IMR-90 (cell line): ENCODE measurements at regions not wholly inside any gene's neighbourhood (a gene's known extent, or its start where the extent isn't known, plus 50 kb on each side); places are given as distances from the start of the nearest gene placed in this dataset.

ENCODE experiments used
- ATAC-seq: fragments of 200-7000 bp; cut with Tn5 transposase; 2 replicates; pipeline ENCODE4 v1.9.1; 2020; ENCODE audit warnings: low read depth, mild to moderate bottlenecking, moderate library complexity
- BruUV-seq: library from RNA; stranded (reverse); fragments of 400-500 nt; replicated peaks from 2 replicates; lab custom pipeline; 2021; lab: Mats Ljungman, UMichigan
- CTCF ChIA-PET: fragments of 300-600 bp; formaldehyde crosslinking; extraction: SDS; loops from one replicate; lab custom pipeline; 2021; ENCODE audit warnings: antibody characterized with exemption; lab: Yijun Ruan, JAX
- POLR2A ChIA-PET: fragments of 300-600 bp; sonication (Branson Sonifier 250); formaldehyde crosslinking; loops from one replicate; lab custom pipeline; 2022; ENCODE audit warnings: antibody characterized with exemption; ENCODE audit not compliant: unreplicated experiment; lab: Charles Lee
- DNase-seq: peaks from one replicate; pipeline ENCODE4 v3.0.0; 2013
- H2AFZ ChIP-seq: replicated peaks from 2 replicates; pipeline ENCODE3; 2013; ENCODE audit warnings: low read length, mild to moderate bottlenecking; ENCODE audit not compliant: poor library complexity
- H2AK5ac ChIP-seq: 2 replicates; pipeline ENCODE4 v1.6.1; 2013; ENCODE audit warnings: low read depth, low read length, inconsistent platforms
- H2AK9ac ChIP-seq: replicated peaks from 2 replicates; pipeline ENCODE3; 2013; ENCODE audit warnings: mild to moderate bottlenecking, low read depth, low read length, moderate library complexity; ENCODE audit not compliant: poor library complexity
- H2BK120ac ChIP-seq: 2 replicates; pipeline ENCODE4 v1.6.1; 2013; ENCODE audit warnings: low read depth, low read length, inconsistent platforms
- H2BK15ac ChIP-seq: 3 replicates; pipeline ENCODE4 v1.6.1; 2013; ENCODE audit warnings: low read depth, low read length, inconsistent platforms
- H2BK20ac ChIP-seq: 2 replicates; pipeline ENCODE4 v1.6.1; 2013; ENCODE audit warnings: low read depth, mild to moderate bottlenecking, inconsistent platforms, low read length, moderate library complexity
- H2BK5ac ChIP-seq: 2 replicates; pipeline ENCODE4 v1.6.1; 2013; ENCODE audit warnings: mild to moderate bottlenecking, low read depth, low read length, inconsistent platforms; ENCODE audit not compliant: poor library complexity, severe bottlenecking
- H3K14ac ChIP-seq: replicated peaks from 2 replicates; pipeline ENCODE4 v1.6.1; 2013; ENCODE audit warnings: low read depth, low read length, inconsistent platforms
- H3K18ac ChIP-seq: 2 replicates; pipeline ENCODE4 v1.6.1; 2013; ENCODE audit warnings: low read depth, low read length, control low read depth
- H3K23ac ChIP-seq: 2 replicates; pipeline ENCODE4 v1.6.1; 2013; ENCODE audit warnings: low read depth, low read length, inconsistent platforms
- H3K27ac ChIP-seq: 2 replicates; pipeline ENCODE4 v1.5.1; 2013; ENCODE audit warnings: mild to moderate bottlenecking, control low read depth, low read length; ENCODE audit not compliant: insufficient read depth
- H3K27me3 ChIP-seq: 2 replicates; pipeline ENCODE4 v1.6.1; 2013; ENCODE audit warnings: low read length; ENCODE audit not compliant: control insufficient read depth, insufficient read depth
- H3K36me3 ChIP-seq: 2 replicates; pipeline ENCODE4 v1.6.1; 2013; ENCODE audit warnings: low read length, mixed read lengths; ENCODE audit not compliant: control insufficient read depth, insufficient read depth
- H3K4ac ChIP-seq: 2 replicates; pipeline ENCODE4 v1.6.1; 2013; ENCODE audit warnings: low read depth, low read length, inconsistent platforms
- H3K4me1 ChIP-seq: 2 replicates; pipeline ENCODE4 v1.6.1; 2013; ENCODE audit warnings: low read length, mixed read lengths; ENCODE audit not compliant: control insufficient read depth, insufficient read depth
- H3K4me2 ChIP-seq: 2 replicates; pipeline ENCODE4 v1.6.1; 2013; ENCODE audit warnings: low read depth, mild to moderate bottlenecking, control low read depth, low read length, moderate library complexity
- H3K4me3 ChIP-seq: 2 replicates; pipeline ENCODE4 v1.5.1; 2013; ENCODE audit warnings: low read depth, mild to moderate bottlenecking, control low read depth, low read length, moderate library complexity; ENCODE audit not compliant: insufficient read depth
- H3K56ac ChIP-seq: 2 replicates; pipeline ENCODE4 v1.6.1; 2013; ENCODE audit warnings: low read length, inconsistent platforms; ENCODE audit not compliant: insufficient read depth; ENCODE audit errors: extremely low read depth
- H3K79me1 ChIP-seq, 2 experiments: 2 replicates each; pipeline ENCODE4 v1.6.1; 2013; ENCODE audit warnings: low read length in 2 of 2, inconsistent platforms in 1 of 2, low read depth in 1 of 2
- H3K9ac ChIP-seq: 2 replicates; pipeline ENCODE4 v1.6.1; 2013; ENCODE audit warnings: low read depth, low read length, control low read depth
- H3K9me1 ChIP-seq: 2 replicates; pipeline ENCODE4 v1.6.1; 2013; ENCODE audit warnings: low read length, inconsistent platforms; ENCODE audit not compliant: insufficient read depth
- H3K9me3 ChIP-seq: 2 replicates; pipeline ENCODE4 v1.6.1; 2013; ENCODE audit warnings: low read length; ENCODE audit not compliant: control insufficient read depth, insufficient read depth
- H4K20me1 ChIP-seq: 2 replicates; pipeline ENCODE4 v1.6.1; 2013; ENCODE audit warnings: low read length, inconsistent platforms; ENCODE audit not compliant: insufficient read depth
- H4K5ac ChIP-seq: 2 replicates; pipeline ENCODE4 v1.6.1; 2013; ENCODE audit warnings: mild to moderate bottlenecking, low read depth, low read length, control low read depth
- H4K8ac ChIP-seq, 2 experiments: 2 replicates each; pipeline ENCODE4 v1.6.1; 2013; ENCODE audit warnings: low read depth in 2 of 2, low read length in 2 of 2, control low read depth in 1 of 2, inconsistent platforms in 1 of 2
- H4K91ac ChIP-seq: 2 replicates; pipeline ENCODE4 v1.6.1; 2013; ENCODE audit warnings: low read depth, low read length, inconsistent platforms; ENCODE audit not compliant: insufficient read depth
- CHD1 ChIP-seq: IDR thresholded peaks from 2 replicates; pipeline ENCODE4 v1.6.1; 2012; ENCODE audit warnings: low read depth, low read length, improper control_type of control experiment
- FOS ChIP-seq: fragments of 150-350 bp; IDR thresholded peaks from 2 replicates; pipeline ENCODE4 v1.6.1; 2016; ENCODE audit warnings: low read depth, low read length
- MAFK ChIP-seq: IDR thresholded peaks from 2 replicates; pipeline ENCODE4 v1.6.1; 2012; ENCODE audit warnings: low read depth, low read length, improper control_type of control experiment
- MAZ ChIP-seq: IDR thresholded peaks from 2 replicates; pipeline ENCODE4 v1.6.1; 2012; ENCODE audit warnings: low read depth, mild to moderate bottlenecking, low read length, improper control_type of control experiment, moderate library complexity, borderline replicate concordance
- MXI1 ChIP-seq: IDR thresholded peaks from 2 replicates; pipeline ENCODE4 v1.6.1; 2012; ENCODE audit warnings: low read depth, mild to moderate bottlenecking, low read length, moderate library complexity, borderline replicate concordance
- POLR2A ChIP-seq: IDR thresholded peaks from 2 replicates; pipeline ENCODE4 v1.6.1; 2012; ENCODE audit warnings: mild to moderate bottlenecking, low read depth, low read length
- RAD21 ChIP-seq: IDR thresholded peaks from 2 replicates; pipeline ENCODE4 v1.6.1; 2012; ENCODE audit warnings: low read length, improper control_type of control experiment
- RCOR1 ChIP-seq: IDR thresholded peaks from 2 replicates; pipeline ENCODE4 v1.6.1; 2012; ENCODE audit warnings: mild to moderate bottlenecking, low read length, improper control_type of control experiment; ENCODE audit not compliant: insufficient replicate concordance
- WGBS, 2 experiments: methylation state at CpG; one replicate each; pipeline versions ENCODE4 v1.1.5 to v1.1.7; 2013; ENCODE audit warnings: missing lambda C conversion rate in 2 of 2; ENCODE audit not compliant: insufficient read length in 1 of 2; ENCODE audit errors: extremely low coverage in 2 of 2; 5-methylcytosine and 5-hydroxymethylcytosine counted together
- dilution Hi-C: fragments of 300-500 bp; cut with HindIII; formaldehyde crosslinking; loops from one replicate; pipeline ENCODE4 v1.14.3; 2018; ENCODE audit warnings: low sequenced_read_pairs; ENCODE audit not compliant: unreplicated experiment
- in situ Hi-C: fragments of 300-500 bp; cut with MboI; formaldehyde crosslinking; loops from 3 replicates; pipeline ENCODE4 v1.14.3; 2019; ENCODE audit warnings: low sequenced_read_pairs, inconsistent platforms, mixed read lengths
- intact Hi-C: fragments of 100-400 bp; cut with micrococcal nuclease; formaldehyde crosslinking; loops from 2 replicates; pipeline ENCODE4 v1.10.0; 2022
- TF ChIP-seq, protein P1 (sequence below): fragments of 150-350 bp; IDR thresholded peaks from 2 replicates; pipeline ENCODE4 v1.6.1; 2016; ENCODE audit warnings: low read depth, mild to moderate bottlenecking, low read length, moderate library complexity, borderline replicate concordance

DNA sequence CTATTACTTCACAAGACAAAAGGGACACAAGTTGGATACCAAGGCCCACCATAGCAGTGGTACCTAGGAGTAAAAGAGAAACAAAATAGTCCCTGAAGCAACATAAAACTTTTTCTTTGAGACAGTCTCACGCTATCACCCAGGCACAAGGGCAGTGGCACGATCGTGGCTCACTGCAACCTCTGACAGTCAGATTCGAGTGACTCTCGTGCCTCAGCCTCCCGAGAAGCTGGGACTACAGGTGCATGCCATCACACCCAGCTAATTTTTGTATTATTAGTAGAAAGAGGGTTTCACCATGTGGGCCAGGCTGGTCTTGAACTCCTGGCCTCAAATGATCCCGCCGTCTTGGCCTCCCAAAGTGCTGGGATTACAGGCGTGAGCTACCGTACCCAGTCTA, 59.0 kb upstream of the KCNMA1 start:
- H2AFZ ChIP-seq, result no peak overlapping the region
- no peak overlapping the region for H2BK20ac ChIP-seq
- intact Hi-C loops (no loop called here), dilution Hi-C loops (no loop called here), in situ Hi-C loops (no loop called here)
- ATAC-seq, result no peak
- H3K23ac ChIP-seq, result no peak overlapping the region
- H3K9me1 ChIP-seq, result peaks cover 4% of the 10 kb centered on the region; the same call in 1 of the 2 replicates
- no peak overlapping the region for H3K27ac ChIP-seq
- no peak overlapping the region for H3K14ac ChIP-seq
- no peak overlapping the region for H2AK5ac ChIP-seq
- H3K27me3 ChIP-seq, result peaks cover 13% of the 10 kb centered on the region
- H3K9ac ChIP-seq, result no peak overlapping the region
- H3K56ac ChIP-seq, result no peak overlapping the region
- H3K36me3 ChIP-seq, result no peaks in the 10 kb centered on the region
- H3K4me1 ChIP-seq, result no peaks in the 10 kb centered on the region
- no peak overlapping the region for H3K4me3 ChIP-seq
- H2BK5ac ChIP-seq, result no peak overlapping the region
- no peak overlapping the region for H3K18ac ChIP-seq
- H4K20me1 ChIP-seq, result no peaks in the 10 kb centered on the region
- H2BK15ac ChIP-seq, result no peak overlapping the region
- POLR2A ChIA-PET, result no interaction called here
- CTCF ChIA-PET, result interaction anchor here (0.6 kb wide), 1 partner anchor 15 kb away, joined by 3 read pairs; no protein-coding TSS in a partner anchor
- no peaks in the 10 kb centered on the region for H3K9me3 ChIP-seq
- no CpG with 5 or more reads among the region's 10 CpGs for WGBS, 2 experiments
- H4K5ac ChIP-seq, result no peak overlapping the region
- no peak overlapping the region for H2AK9ac ChIP-seq
- no peak for DNase-seq
- no peak overlapping the region for H4K8ac ChIP-seq
- H3K4me2 ChIP-seq, result no peak overlapping the region
- H4K91ac ChIP-seq, result no peak overlapping the region
- no peak overlapping the region for H3K4ac ChIP-seq
- no TSS peak for BruUV-seq
- H3K79me1 ChIP-seq, result no peaks in the 10 kb centered on the region
- TF ChIP-seq RCOR1 (no peak), RAD21 (no peak), MAZ (no peak), MAFK (no peak), FOS (no peak), POLR2A (no peak), MXI1 (no peak), CHD1 (no peak)
- TF ChIP-seq, protein P1, sequence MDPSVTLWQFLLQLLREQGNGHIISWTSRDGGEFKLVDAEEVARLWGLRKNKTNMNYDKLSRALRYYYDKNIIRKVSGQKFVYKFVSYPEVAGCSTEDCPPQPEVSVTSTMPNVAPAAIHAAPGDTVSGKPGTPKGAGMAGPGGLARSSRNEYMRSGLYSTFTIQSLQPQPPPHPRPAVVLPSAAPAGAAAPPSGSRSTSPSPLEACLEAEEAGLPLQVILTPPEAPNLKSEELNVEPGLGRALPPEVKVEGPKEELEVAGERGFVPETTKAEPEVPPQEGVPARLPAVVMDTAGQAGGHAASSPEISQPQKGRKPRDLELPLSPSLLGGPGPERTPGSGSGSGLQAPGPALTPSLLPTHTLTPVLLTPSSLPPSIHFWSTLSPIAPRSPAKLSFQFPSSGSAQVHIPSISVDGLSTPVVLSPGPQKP, result no peak
- no peak overlapping the region for H2BK120ac ChIP-seq
